Fibroblast of the aortic adventitia (primary cell): ENCODE measurements at regions not wholly inside any gene's neighbourhood (a gene's known extent, or its start where the extent isn't known, plus 50 kb on each side); places are given as distances from the start of the nearest gene placed in this dataset.

ENCODE experiments used
- DNase-seq: peaks from one replicate; pipeline ENCODE4 v3.0.0-alpha.2; 2010; ENCODE audit warnings: low read depth
- H3K4me3 ChIP-seq: 2 replicates; pipeline ENCODE4 v1.5.1; 2011; ENCODE audit warnings: low read depth, mild to moderate bottlenecking, control low read depth, low read length, moderate library complexity
- TF ChIP-seq, protein P1 (sequence below): IDR thresholded peaks from 2 replicates; pipeline ENCODE4 v1.5.1; 2011; ENCODE audit warnings: mild to moderate bottlenecking, low read length, control low read depth, inconsistent platforms; ENCODE audit not compliant: insufficient read depth

DNA sequence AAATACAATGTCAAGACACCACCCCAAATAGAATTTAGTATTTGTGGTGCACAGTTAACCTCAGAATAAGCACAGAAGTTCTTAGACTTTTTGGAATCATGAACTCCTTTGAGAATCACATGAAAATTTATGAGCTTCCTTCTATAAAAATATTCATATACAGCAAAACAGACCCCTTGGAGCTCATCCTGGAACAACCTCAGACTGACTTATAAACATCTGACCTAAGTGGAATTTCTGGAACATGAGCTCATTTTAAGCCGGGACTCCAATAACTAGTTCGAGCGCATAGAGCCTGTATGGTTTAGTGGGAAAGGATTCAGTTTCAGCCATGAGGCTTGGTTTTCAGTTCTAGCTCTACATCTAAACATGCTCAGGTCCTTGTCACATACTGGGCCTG is 192.3 kb downstream of the DEPDC1B start:
- DNase-seq = peak; percentile 52
- no peak overlapping the region for H3K4me3 ChIP-seq
- TF ChIP-seq, protein P1, sequence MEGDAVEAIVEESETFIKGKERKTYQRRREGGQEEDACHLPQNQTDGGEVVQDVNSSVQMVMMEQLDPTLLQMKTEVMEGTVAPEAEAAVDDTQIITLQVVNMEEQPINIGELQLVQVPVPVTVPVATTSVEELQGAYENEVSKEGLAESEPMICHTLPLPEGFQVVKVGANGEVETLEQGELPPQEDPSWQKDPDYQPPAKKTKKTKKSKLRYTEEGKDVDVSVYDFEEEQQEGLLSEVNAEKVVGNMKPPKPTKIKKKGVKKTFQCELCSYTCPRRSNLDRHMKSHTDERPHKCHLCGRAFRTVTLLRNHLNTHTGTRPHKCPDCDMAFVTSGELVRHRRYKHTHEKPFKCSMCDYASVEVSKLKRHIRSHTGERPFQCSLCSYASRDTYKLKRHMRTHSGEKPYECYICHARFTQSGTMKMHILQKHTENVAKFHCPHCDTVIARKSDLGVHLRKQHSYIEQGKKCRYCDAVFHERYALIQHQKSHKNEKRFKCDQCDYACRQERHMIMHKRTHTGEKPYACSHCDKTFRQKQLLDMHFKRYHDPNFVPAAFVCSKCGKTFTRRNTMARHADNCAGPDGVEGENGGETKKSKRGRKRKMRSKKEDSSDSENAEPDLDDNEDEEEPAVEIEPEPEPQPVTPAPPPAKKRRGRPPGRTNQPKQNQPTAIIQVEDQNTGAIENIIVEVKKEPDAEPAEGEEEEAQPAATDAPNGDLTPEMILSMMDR = no peak

DNA sequence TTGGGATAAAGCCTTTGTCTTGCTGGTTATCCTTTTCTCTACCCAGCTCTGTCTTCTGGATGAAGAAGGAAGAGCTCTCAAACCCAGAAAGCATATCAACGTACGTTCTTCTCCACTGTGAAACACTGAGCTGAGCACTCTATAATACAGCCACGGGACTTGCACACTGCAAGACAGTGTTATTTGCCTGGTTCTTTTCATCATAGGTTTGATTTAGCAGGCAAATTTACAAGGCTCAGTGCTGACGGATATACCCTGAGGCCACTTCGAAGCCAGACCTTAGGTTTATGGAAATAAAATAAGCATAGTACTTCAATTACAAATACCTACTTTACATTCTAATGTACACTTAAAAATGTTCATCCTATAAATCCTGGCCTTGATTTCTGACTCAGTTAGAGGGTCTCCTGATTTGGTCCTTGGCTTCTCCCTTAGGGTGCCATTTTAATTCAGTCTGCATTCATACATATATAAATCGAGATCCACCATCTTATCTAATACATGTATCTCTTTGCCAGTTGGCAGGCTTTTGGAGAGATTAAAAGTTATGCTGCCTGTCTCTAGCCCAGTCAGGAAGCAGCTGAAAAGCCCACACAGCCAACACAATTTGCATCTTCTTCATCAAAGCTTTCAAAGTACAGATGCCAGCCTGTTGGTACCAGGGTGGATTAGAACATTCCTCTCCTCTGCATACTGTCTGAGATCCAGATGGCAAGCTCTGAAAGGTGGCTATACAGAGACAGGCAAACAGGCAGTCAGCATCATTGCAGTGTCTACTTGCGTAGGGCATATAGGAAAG is 194.4 kb downstream of the DEPDC1B start:
- H3K4me3 ChIP-seq = no peak overlapping the region
- DNase-seq = no peak
- TF ChIP-seq, protein P1 = no peak

DNA sequence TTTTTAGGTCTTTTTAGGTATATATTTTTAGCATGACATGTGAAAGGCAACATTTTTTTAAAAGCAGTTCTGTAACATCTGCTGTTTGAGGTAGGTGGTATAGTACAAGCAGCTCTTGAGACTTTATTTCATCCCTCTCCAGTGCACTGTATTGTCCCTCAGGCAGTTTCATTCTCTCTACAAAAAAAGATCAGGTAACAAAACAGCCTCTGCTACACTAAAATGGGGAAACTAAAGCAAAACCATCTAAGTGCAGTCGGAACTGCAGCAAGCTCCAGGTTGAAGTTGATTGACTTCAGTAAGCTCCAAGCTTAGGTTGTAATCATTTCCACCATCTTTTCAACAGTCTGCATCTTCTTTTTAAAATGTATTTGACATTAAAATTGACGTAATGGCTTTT is 195.6 kb downstream of the DEPDC1B start:
- no peak for DNase-seq
- H3K4me3 ChIP-seq = no peak overlapping the region
- TF ChIP-seq, protein P1 = no peak

DNA sequence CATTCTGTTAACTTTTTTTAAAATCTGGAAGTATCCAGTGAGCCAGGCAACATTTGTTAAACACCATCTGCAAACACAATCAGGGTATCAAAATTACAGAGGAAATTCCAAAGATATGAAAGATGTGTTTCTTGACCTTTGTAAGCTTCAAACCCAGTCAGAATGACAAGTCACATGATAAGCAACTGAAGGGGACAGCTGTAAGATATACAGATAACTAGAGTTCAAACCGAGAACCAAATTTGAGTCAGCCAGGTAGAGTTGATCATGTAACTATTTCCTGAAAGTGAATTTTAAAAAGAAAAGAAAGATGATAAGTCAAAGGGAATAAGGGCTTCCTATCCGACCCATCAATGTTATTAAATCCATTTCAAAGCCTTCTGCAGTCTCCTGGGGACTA is 196.2 kb downstream of the DEPDC1B start:
- no peak overlapping the region for H3K4me3 ChIP-seq
- peak; percentile 33 for DNase-seq
- TF ChIP-seq, protein P1 = no peak

DNA sequence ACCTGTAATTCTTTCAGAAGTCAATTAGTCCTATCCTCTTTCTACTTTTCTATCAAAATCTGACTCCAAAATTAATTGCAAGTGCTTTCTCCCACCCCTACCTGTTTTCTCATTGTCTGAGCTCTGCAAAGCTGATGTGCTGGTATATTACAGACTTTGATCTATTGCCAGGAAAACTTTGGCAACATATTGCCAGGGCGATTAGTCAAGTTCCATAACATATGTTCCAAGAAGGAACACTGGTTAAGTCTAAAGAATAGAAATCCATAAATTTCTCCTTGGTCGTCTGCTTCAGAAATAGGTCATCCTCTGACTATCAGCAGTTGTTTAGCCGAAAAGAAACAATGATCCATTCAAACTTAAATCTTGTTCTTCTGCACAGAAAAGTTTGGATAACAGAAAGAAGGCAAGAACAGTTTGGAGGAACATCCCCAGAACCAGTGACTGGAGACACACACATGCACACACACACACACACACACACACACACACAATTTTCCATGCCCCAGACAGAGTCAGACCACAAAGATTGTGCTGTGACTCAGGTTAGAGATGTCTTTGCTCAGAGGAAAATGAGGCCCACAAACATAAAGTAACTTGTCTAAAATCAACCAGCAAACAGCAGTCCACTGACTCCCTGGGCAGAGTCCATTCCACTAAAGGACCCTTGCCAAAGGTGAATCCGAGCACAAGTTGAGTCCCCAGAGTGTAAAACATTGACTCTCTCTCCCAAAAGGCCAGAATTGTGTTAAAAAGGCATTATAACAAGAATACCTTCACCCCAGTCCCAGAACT is 202.1 kb downstream of the DEPDC1B start:
- H3K4me3 ChIP-seq = no peak overlapping the region
- TF ChIP-seq, protein P1 = no peak
- DNase-seq = peak; percentile 64

DNA sequence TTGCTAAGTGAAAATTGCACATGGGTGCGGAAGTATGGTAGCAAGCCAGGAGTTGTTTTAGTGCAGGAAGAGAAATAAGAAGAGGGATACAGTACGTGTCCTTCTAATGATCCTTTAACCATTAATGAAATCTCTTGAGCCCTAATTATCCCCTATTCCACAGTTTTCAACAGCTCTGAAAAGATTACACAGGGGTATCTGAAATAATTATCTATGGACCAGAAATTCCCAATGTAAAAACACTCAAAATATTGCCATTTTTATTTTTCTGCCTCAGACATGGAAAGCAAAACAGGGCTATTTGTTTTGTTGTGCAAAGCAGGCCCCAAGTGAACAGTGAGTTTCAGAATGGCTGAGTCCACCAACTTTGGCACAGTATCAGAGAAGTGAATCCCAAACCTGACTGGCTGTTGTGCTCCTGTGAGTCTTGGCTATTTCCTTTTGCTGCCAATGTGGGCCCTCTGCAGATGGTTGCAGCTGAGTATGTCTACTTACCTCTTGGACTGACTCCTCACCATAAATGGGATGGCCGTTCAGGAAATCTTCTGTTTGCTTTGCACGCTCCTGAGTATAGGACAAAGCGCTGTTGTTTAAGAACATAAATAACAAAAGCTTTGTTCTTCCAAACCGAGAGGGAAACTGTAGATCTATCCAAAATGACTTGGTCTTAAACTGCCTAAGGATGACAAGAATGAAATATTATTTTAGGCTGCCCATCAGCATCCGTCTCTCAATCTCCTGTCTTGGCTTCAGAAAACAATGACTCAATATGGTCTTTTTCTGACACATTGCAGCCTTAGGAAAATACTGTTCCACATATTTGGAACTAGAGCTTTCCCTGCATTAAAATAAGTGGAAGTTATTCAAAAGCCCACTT is 204.1 kb downstream of the DEPDC1B start:
- no peak overlapping the region for H3K4me3 ChIP-seq
- DNase-seq = no peak
- TF ChIP-seq, protein P1 = no peak
